HG02588 (cell line): ENCODE measurements at regions not wholly inside any gene's neighbourhood (a gene's known extent, or its start where the extent isn't known, plus 50 kb on each side); places are given as distances from the start of the nearest gene placed in this dataset.

Experiments used
- ATAC-seq: cut with Tn5 transposase; IDR thresholded peaks from one replicate; pipeline ENCODE4 v1.9.1; 2021; ENCODE audit warnings: mild to moderate bottlenecking, moderate library complexity; ENCODE audit not compliant: unreplicated experiment

GRCh38 chr10:62652564-62652963 lies 152.0 kb upstream of the ADO start:
- no peak for ATAC-seq

GRCh38 chr10:62653254-62653653 lies 151.3 kb upstream of the ADO start:
- peak; percentile 70 for ATAC-seq

- no peak for ATAC-seq
Observed at GRCh38 chr10:62654966-62655336, 149.6 kb upstream of the ADO start.

- ATAC-seq, result peak; percentile 80
Observed at GRCh38 chr10:62655337-62655994, 149.1 kb upstream of the ADO start.

GRCh38 chr10:62657244-62657835 lies 147.2 kb upstream of the ADO start:
- no peak for ATAC-seq

- no peak for ATAC-seq
Observed at GRCh38 chr10:62658516-62658915, 146.0 kb upstream of the ADO start.

GRCh38 chr10:62661143-62661542 lies 143.4 kb upstream of the ADO start:
- ATAC-seq, result no peak

GRCh38 chr10:62662486-62662885 lies 142.0 kb upstream of the ADO start:
- ATAC-seq, result no peak

- no peak for ATAC-seq
Observed at GRCh38 chr10:62665771-62666170, 138.7 kb upstream of the ADO start.

GRCh38 chr10:62666275-62666674 lies 138.2 kb upstream of the ADO start:
- no peak for ATAC-seq

GRCh38 chr10:62669341-62669740 lies 135.2 kb upstream of the ADO start:
- ATAC-seq, result no peak

- no peak for ATAC-seq
Observed at GRCh38 chr10:62671104-62671503, 133.4 kb upstream of the ADO start.

GRCh38 chr10:62681211-62681940 lies 123.1 kb upstream of the ADO start:
- peak; percentile 97 for ATAC-seq

GRCh38 chr10:62684911-62685310 lies 119.6 kb upstream of the ADO start:
- no peak for ATAC-seq

- ATAC-seq, result no peak
Observed at GRCh38 chr10:62687230-62687748, 117.2 kb upstream of the ADO start.

- no peak for ATAC-seq
Observed at GRCh38 chr10:62688971-62689700, 115.4 kb upstream of the ADO start.

GRCh38 chr10:62689712-62690111 lies 114.8 kb upstream of the ADO start:
- no peak for ATAC-seq

- no peak for ATAC-seq
Observed at GRCh38 chr10:62690703-62691102, 113.8 kb upstream of the ADO start.

GRCh38 chr10:62691336-62691735 lies 113.2 kb upstream of the ADO start:
- ATAC-seq, result no peak

- no peak for ATAC-seq
Observed at GRCh38 chr10:62692085-62692484, 112.4 kb upstream of the ADO start.

- ATAC-seq, result no peak
Observed at GRCh38 chr10:62693306-62693705, 111.2 kb upstream of the ADO start.
